Osteoblast (primary cell): ENCODE measurements at regions not wholly inside any gene's neighbourhood (a gene's known extent, or its start where the extent isn't known, plus 50 kb on each side); places are given as distances from the start of the nearest gene placed in this dataset.

Experiments used
- DNase-seq: peaks from one replicate; pipeline ENCODE4 v3.0.0; 2011; ENCODE audit warnings: low spot score, mixed read lengths; ENCODE audit not compliant: insufficient read length; ENCODE audit errors: missing footprints
- H2AFZ ChIP-seq: 2 replicates; pipeline ENCODE4 v1.6.0; 2011; ENCODE audit warnings: mild to moderate bottlenecking, low read length
- H3K27ac ChIP-seq: 2 replicates; pipeline ENCODE4 v1.5.1; 2011; ENCODE audit warnings: mild to moderate bottlenecking, low read depth, low read length, moderate library complexity
- H3K27me3 ChIP-seq: 2 replicates; pipeline ENCODE4 v1.6.0; 2012; ENCODE audit warnings: mild to moderate bottlenecking, control low read depth, inconsistent platforms, low read length, moderate library complexity; ENCODE audit not compliant: insufficient read depth
- H3K36me3 ChIP-seq: 2 replicates; pipeline ENCODE4 v1.5.1; 2011; ENCODE audit warnings: mild to moderate bottlenecking, low read length, control low read depth, moderate library complexity; ENCODE audit not compliant: insufficient read depth
- H3K4me1 ChIP-seq: 2 replicates; pipeline ENCODE4 v1.5.1; 2011; ENCODE audit warnings: mild to moderate bottlenecking, low read length, control low read depth, moderate library complexity; ENCODE audit not compliant: insufficient read depth
- H3K4me2 ChIP-seq: 2 replicates; pipeline ENCODE4 v1.6.0; 2011; ENCODE audit warnings: mild to moderate bottlenecking, low read length; ENCODE audit not compliant: insufficient read depth
- H3K4me3 ChIP-seq: fragments of 200-600 bp; sonication (generic); 3 replicates; pipeline ENCODE4 v1.5.1; 2012; ENCODE audit warnings: mild to moderate bottlenecking, low read length, inconsistent platforms; ENCODE audit not compliant: insufficient read depth
- H3K79me2 ChIP-seq: 2 replicates; pipeline ENCODE4 v1.6.0; 2012; ENCODE audit warnings: mild to moderate bottlenecking, low read length, control low read depth, inconsistent platforms; ENCODE audit not compliant: insufficient read depth
- H3K9me3 ChIP-seq: 2 replicates; pipeline ENCODE4 v1.5.1; 2011; ENCODE audit warnings: low read depth, low read length, control low read depth
- H4K20me1 ChIP-seq: 2 replicates; pipeline ENCODE4 v1.6.0; 2012; ENCODE audit warnings: mild to moderate bottlenecking, low read length, control low read depth; ENCODE audit not compliant: insufficient read depth
- CTCF ChIP-seq: IDR thresholded peaks from 2 replicates; pipeline ENCODE4 v1.5.1; 2011; ENCODE audit warnings: mild to moderate bottlenecking, low read depth, low read length, moderate library complexity; ENCODE audit errors: extremely low read depth

GRCh38 chr2:16069933-16070647, 129.7 kb downstream of the MYCN start:
- no peaks in the 10 kb centered on the region for H4K20me1 ChIP-seq
- no peaks in the 10 kb centered on the region for H3K9me3 ChIP-seq
- no peak overlapping the region for H3K4me3 ChIP-seq
- no peak for TF ChIP-seq CTCF
- H3K27ac ChIP-seq, result no peak overlapping the region
- H3K4me1 ChIP-seq, result no peaks in the 10 kb centered on the region
- no peak for DNase-seq
- H3K27me3 ChIP-seq, result no peaks in the 10 kb centered on the region
- no peaks in the 10 kb centered on the region for H3K36me3 ChIP-seq
- H2AFZ ChIP-seq, result no peak overlapping the region
- H3K79me2 ChIP-seq, result no peaks in the 10 kb centered on the region
- no peak overlapping the region for H3K4me2 ChIP-seq

GRCh38 chr2:16069663-16069932, 129.2 kb downstream of the MYCN start:
- H3K27me3 ChIP-seq, result no peaks in the 10 kb centered on the region
- no peaks in the 10 kb centered on the region for H3K36me3 ChIP-seq

GRCh38 chr2:16068552-16068940, 128.2 kb downstream of the MYCN start:
- Histone ChIP-seq H3K79me2 (no peaks in the 10 kb centered on the region), H3K4me2 (no peak overlapping the region), H3K4me1 (no peaks in the 10 kb centered on the region), H3K27me3 (no peaks in the 10 kb centered on the region), H3K36me3 (no peaks in the 10 kb centered on the region), H3K4me3 (no peak overlapping the region), H3K27ac (no peak overlapping the region), H4K20me1 (no peaks in the 10 kb centered on the region), H3K9me3 (no peaks in the 10 kb centered on the region), H2AFZ (no peak overlapping the region)
- no peak for TF ChIP-seq CTCF
- DNase-seq, result no peak

More at GRCh38 chr2:16069663-16069932, 129.2 kb downstream of the MYCN start:
- H4K20me1 ChIP-seq, result no peaks in the 10 kb centered on the region
- H3K79me2 ChIP-seq, result no peaks in the 10 kb centered on the region
- no peak overlapping the region for H2AFZ ChIP-seq
- TF ChIP-seq CTCF, result no peak
- no peak for DNase-seq
- no peak overlapping the region for H3K27ac ChIP-seq
- no peaks in the 10 kb centered on the region for H3K9me3 ChIP-seq
- no peak overlapping the region for H3K4me2 ChIP-seq
- no peaks in the 10 kb centered on the region for H3K4me1 ChIP-seq
- H3K4me3 ChIP-seq, result no peak overlapping the region

GRCh38 chr2:16067866-16068551, 127.7 kb downstream of the MYCN start:
- H3K79me2 ChIP-seq, result no peaks in the 10 kb centered on the region
- no peak overlapping the region for H3K27ac ChIP-seq
- no peaks in the 10 kb centered on the region for H4K20me1 ChIP-seq
- H3K36me3 ChIP-seq, result no peaks in the 10 kb centered on the region
- no peak overlapping the region for H3K4me2 ChIP-seq
- H3K4me3 ChIP-seq, result no peak overlapping the region
- no peaks in the 10 kb centered on the region for H3K9me3 ChIP-seq
- no peaks in the 10 kb centered on the region for H3K27me3 ChIP-seq
- TF ChIP-seq CTCF, result no peak
- no peaks in the 10 kb centered on the region for H3K4me1 ChIP-seq
- DNase-seq, result no peak
- H2AFZ ChIP-seq, result no peak overlapping the region
